ENCODE measurements at regions not wholly inside any gene's neighbourhood (a gene's known extent, or its start where the extent isn't known, plus 50 kb on each side); places are given as distances from the start of the nearest gene placed in this dataset.

GRCh38 chrX:23228950-23229448, 105.7 kb upstream of the PTCHD1 start:
- DNase-seq = no peak

DNA sequence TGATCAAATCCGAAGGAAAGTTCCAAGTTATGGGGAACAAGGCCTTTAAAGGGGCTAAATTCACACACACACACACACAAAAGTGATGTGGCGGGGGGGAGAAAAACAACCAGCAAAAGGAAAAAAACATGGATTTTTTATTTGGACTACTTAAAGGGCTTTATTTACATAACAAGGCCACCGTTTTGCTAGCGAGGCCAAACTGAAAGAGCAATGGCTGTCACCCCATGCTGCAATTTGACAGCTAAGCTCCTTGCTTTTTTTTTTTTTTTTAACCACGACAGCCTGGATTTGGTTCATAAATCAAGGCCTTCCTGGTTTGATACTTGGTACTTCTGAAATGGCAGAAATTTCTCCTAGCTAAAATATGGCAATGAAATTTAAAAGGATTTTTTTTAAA, 99.6 kb upstream of the PTCHD1 start:
- no peak for DNase-seq

DNA sequence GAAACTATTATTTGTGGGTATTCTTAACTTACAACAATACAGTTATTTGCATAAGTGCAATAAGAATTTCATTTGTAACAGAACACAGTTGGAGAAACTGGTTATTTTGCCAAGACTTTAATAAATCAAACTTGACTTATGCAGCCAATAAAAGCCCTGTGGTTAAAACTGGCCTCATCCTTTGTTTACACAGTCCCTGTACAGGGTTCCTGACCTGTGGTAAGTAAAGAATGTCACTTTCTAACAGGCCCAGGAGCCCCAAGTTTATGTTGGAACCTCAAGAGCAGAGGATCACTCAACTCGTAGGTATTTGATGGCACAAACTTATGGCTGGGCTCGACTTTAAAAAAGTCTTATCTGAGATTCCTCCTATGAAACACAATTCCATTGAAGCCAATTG, 88.6 kb upstream of the PTCHD1 start:
- no peak for DNase-seq

GRCh38 chrX:23248187-23248586, 86.5 kb upstream of the PTCHD1 start:
- DNase-seq = no peak

DNA sequence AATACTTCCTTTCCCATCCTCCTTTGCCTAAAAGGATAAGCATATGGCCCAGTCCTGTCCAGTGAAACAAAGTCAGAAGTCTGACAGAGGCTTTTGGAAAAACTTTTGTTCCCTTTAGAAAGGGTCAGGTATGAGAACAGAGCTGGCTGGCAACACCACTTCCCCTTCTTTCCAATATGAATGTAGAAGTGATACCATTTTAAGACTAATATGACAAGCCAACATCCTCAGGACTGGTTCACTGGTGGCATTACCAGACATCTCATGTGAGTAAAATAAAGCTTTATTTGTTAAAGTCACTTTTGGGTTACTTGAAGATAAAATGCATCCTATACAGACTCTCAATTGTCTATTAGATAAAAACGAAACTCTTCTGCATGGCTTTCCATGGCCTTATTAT, 83.6 kb upstream of the PTCHD1 start:
- DNase-seq = no peak

DNA sequence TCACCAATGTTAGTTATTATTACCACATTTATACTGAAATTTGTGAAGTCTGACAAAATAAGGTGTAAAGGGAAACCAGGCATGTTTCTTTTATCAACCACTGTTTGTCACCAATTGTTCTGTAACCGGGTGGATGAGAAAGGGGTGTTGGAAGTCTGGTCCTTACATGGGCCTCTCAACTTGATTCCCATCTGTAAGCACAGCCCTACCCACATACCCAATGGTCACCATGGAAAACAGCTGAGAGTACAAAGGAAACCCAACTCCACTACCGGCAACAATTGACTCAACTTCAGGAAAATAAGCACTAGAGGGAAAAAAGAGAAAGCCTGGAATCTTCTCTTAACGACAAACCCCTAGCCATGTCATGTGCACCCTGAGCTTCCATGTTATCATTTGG, 70.8 kb upstream of the PTCHD1 start:
- no peak for DNase-seq

- no peak for DNase-seq
These were observed 64.7 kb upstream of the PTCHD1 start for GRCh38 chrX:23269923-23270322.

DNA sequence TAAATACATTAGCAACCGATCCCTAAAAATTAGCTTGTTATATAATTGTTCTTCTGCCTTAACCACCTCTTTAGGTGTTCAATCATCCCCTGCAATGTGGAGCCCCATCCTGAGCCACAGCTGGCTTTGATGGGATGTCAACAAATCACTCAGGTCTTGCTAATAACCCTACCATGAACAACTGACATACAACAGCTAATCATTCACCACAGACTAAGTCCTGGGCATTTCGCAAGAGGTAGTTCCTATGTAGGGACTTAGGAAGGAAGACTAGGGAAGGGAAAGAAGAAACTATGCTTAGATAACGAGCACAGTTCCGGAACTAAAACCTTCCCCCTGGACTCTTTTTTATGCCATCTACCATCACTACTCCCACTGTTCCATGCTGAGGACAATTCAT, 63.6 kb upstream of the PTCHD1 start:
- DNase-seq = no peak

DNA sequence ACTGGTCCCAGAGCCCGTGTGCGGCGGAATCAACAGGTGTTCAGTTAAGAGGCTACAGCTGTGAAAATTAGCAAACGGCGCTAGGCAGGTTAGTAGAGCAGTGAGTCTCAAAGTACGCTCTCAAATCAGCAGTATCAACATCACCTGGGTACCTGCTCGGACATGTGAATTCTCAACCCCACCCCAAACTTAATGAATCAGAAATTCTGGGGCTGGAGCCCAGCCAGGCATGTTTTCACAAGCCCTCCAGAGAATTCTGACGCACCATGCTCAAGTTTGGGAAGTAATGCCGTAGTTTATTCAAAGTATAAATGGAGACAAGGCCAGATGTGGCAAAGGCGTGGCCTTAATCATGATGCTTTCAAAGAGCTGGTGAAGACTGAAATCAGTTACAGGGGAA, 58.2 kb upstream of the PTCHD1 start:
- no peak for DNase-seq
